K562 (cell line): ENCODE measurements at regions not wholly inside any gene's neighbourhood (a gene's known extent, or its start where the extent isn't known, plus 50 kb on each side); places are given as distances from the start of the nearest gene placed in this dataset.

Experiments used
- HDAC6 ChIP-seq: IDR thresholded peaks from 2 replicates; pipeline ENCODE4 v1.6.1; 2012; ENCODE audit warnings: low read depth, mild to moderate bottlenecking, control low read depth, inconsistent platforms, low read length, moderate library complexity
- TF ChIP-seq, protein P1 (sequence below): fragments of 250-450 bp; sonication (Bioruptor Pico); IDR thresholded peaks from 2 replicates; pipeline ENCODE4 v1.8.0; 2021; ENCODE audit warnings: moderate library complexity, mild to moderate bottlenecking, inconsistent platforms

DNA sequence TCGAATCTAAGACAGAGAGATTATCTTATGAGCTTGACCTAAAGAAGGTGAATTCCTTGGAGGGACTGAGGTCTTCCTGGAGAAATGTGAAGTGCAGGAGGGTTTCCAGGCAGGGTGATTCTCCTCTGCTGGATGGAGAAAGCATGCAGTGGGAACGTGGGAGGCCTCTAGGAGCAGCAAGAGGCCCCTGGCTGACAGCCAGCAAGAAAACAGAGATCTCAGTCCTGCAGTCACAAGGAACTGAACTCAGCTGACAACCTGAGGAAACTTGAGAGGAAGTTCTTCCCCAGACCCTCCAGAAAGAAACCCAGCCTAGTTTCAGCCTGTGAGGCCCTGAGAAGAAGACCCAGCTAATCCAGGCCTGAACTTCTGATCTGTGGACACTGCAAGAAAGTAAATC, 345.9 kb downstream of the FAM72C start:
- no peak for TF ChIP-seq HDAC6
- TF ChIP-seq, protein P1, sequence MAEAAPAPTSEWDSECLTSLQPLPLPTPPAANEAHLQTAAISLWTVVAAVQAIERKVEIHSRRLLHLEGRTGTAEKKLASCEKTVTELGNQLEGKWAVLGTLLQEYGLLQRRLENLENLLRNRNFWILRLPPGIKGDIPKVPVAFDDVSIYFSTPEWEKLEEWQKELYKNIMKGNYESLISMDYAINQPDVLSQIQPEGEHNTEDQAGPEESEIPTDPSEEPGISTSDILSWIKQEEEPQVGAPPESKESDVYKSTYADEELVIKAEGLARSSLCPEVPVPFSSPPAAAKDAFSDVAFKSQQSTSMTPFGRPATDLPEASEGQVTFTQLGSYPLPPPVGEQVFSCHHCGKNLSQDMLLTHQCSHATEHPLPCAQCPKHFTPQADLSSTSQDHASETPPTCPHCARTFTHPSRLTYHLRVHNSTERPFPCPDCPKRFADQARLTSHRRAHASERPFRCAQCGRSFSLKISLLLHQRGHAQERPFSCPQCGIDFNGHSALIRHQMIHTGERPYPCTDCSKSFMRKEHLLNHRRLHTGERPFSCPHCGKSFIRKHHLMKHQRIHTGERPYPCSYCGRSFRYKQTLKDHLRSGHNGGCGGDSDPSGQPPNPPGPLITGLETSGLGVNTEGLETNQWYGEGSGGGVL (CRISPR knock-in tag) = no peak
